ENCODE measurements at regions not wholly inside any gene's neighbourhood (a gene's known extent, or its start where the extent isn't known, plus 50 kb on each side); places are given as distances from the start of the nearest gene placed in this dataset.

- TF ChIP-seq CTCF (IDR thresholded peaks at IDR 0.05) (no peak), POLR2A (IDR thresholded peaks at IDR 0.05) (no peak)
Measured at GRCh38 chr15:46607077-46607476, 972.2 kb downstream of the SQOR start.

Data from uterus (tissue), 2 donors.